ENCODE measurements at regions not wholly inside any gene's neighbourhood (a gene's known extent, or its start where the extent isn't known, plus 50 kb on each side); places are given as distances from the start of the nearest gene placed in this dataset.
"Not testable (repeated sequence)": the region's sequence is repeated elsewhere in the genome, so short reads cannot be mapped to it uniquely, and the experiment has no call there.

DNA sequence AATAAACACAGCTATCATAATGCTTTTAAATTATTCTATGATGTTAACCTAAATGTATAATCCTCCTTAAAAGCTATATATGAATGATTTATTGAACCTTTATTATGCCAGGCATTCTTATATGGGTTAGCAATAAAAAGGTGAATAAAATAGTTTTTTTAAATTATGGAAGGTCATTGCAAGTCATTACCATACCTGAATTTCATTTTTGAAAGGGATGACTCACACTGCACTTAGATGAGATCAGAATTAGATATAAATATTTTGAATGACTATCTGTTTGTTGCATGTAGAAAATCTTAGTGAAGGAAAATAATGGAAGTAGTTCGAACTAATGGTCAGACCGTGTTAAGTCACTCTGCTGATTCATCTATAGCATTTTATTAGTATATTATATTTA lies 822.3 kb downstream of the LUZP2 start:
- no peak for DNase-seq (ENCODE audit: low read depth in 2 of 2)

DNA sequence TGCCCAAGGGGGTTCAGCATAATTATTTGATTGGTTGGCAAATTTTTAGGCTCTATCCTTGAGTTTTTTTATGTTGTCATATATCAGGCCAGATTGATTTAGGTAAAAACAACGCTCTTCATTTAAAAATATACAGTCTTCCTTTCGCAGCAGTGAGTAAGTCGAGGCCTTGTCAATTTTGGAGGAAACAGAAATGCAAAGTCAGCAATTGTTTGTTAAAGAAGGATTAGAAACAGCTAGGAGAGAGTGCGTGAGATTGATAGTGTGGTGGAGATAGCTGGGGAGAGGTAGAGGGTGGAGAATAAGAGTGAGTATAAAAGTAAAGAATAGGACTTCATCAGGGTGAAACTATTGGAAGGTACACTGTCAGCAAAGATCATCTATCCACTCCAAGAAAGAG lies 830.8 kb downstream of the LUZP2 start:
- no peak for DNase-seq (ENCODE audit: low read depth in 2 of 2)

GRCh38 chr11:25339281-25339680 lies 842.4 kb downstream of the LUZP2 start:
- DNase-seq (ENCODE audit: low read depth in 2 of 2), result no peak

- no peak for DNase-seq (ENCODE audit: low read depth in 2 of 2)
Observed at GRCh38 chr11:25349537-25349936, 852.7 kb downstream of the LUZP2 start.

- no peak for DNase-seq (ENCODE audit: low read depth in 2 of 2)
Observed at GRCh38 chr11:25350899-25351803, 854.3 kb downstream of the LUZP2 start.

DNA sequence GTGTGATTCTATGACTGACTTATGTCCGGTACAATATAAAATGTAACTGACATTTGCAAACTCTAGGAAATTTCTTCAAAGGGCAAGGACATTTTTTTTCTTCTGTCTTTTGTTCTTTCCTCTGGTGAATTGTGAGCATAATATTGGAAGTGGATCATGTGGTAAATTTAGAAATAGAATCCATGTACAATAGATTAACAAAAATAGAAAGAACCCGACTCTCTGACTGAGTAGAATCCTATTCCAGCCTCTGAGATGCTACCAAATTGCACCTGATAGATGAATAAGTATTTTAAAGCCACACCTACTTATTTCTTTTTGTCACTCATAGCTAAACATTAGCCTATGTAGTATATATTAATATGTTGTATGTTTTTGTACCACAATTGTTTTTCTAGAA lies 860.3 kb downstream of the LUZP2 start:
- no peak for DNase-seq (ENCODE audit: low read depth in 2 of 2)

- DNase-seq (ENCODE audit: low read depth in 2 of 2), result no peak
Observed at GRCh38 chr11:25377466-25377865, 880.6 kb downstream of the LUZP2 start.

DNA sequence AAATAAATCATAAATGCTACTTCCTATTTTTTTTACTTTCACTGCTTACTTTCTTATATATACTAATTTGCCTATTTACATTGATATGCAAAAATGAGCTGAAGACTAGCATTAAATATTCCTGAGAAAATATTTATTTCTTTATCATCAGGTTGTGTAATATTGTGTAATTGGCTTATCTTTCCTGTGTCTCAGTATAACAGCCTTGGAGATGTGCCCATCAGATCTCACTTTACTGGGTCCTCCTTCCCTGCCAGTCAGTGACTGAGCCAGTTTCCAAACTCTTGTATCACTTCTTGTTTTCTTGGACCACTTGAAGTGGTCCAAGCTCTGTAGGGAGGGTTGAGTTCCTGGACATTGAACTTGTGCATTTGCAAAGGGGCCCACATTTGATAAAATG lies 900.0 kb downstream of the LUZP2 start:
- DNase-seq (ENCODE audit: low read depth in 2 of 2), result no peak

DNA sequence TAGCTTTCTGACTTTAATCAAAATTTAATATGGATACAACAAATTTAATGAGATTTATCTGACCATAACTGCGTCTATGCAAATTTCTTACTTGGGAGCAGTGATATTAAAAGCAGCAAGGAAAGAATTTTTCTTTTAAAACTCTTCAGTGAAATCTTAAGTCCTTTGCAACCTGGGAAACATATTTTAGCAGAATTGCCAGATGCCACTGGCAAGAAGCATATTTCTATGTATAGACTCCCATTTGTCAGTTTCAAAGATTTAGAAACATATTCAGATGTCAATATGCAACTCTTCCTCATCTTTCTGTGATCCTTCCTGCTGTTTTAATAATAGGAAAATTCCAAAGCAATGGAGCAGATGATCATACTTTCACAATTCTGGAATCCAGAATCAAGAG lies 911.3 kb downstream of the LUZP2 start:
- DNase-seq (ENCODE audit: low read depth in 2 of 2), result no peak

GRCh38 chr11:25415793-25416192 lies 916.1 kb upstream of the ANO3 start:
- no peak for DNase-seq (ENCODE audit: low read depth in 2 of 2)

GRCh38 chr11:25423436-25424199 lies 908.3 kb upstream of the ANO3 start:
- no peak for DNase-seq (ENCODE audit: low read depth in 2 of 2)

GRCh38 chr11:25432376-25432775 lies 899.6 kb upstream of the ANO3 start:
- no peak for DNase-seq (ENCODE audit: low read depth in 2 of 2)

GRCh38 chr11:25435197-25435596 lies 896.7 kb upstream of the ANO3 start:
- DNase-seq (ENCODE audit: low read depth in 2 of 2), result no peak

- DNase-seq (ENCODE audit: low read depth in 2 of 2), result no peak
Observed at GRCh38 chr11:25436326-25436725, 895.6 kb upstream of the ANO3 start.

GRCh38 chr11:25441421-25441820 lies 890.5 kb upstream of the ANO3 start:
- no peak for DNase-seq (ENCODE audit: low read depth in 2 of 2)

- no peak for DNase-seq (ENCODE audit: low read depth in 2 of 2)
Observed at GRCh38 chr11:25449091-25449490, 882.8 kb upstream of the ANO3 start.

DNA sequence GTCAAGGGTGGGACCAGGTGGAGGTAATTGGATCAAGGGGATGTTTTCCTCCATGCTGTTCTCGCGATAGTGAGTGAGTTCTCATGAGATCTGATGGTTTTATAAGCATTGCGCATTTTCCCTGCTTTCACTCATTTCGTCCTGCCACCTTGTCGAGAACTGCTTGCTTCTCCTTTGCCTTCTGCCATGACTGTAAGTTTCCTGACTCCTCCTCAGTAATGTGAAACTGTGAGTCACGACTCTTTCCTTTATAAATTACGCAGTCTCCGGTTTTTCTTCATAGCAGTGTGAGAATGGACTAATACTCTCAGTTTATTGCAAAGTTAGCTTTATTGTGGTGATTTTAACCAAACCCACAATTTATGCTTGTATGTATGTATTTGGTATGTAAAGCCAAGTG lies 878.5 kb upstream of the ANO3 start:
- DNase-seq (ENCODE audit: low read depth in 2 of 2), result no peak

DNA sequence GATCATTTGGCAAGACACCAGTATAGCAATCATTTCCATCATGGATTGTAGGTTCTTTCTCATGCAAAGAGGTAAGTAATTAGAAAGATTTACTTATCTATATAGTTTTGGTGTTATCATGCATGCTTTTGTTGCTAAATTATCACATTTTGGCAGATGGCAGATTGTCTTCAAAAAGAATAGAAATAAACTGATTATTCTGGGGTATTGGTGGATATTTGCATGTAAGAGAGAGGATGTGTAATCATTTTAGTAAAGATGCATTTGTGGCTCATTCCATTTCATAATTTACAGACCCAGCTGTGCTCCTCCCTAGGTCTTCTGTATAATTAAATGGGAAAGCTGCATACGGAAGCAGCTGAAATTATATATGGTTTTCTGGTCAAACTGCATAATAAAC lies 875.7 kb upstream of the ANO3 start:
- DNase-seq (ENCODE audit: low read depth in 2 of 2), result no peak

DNA sequence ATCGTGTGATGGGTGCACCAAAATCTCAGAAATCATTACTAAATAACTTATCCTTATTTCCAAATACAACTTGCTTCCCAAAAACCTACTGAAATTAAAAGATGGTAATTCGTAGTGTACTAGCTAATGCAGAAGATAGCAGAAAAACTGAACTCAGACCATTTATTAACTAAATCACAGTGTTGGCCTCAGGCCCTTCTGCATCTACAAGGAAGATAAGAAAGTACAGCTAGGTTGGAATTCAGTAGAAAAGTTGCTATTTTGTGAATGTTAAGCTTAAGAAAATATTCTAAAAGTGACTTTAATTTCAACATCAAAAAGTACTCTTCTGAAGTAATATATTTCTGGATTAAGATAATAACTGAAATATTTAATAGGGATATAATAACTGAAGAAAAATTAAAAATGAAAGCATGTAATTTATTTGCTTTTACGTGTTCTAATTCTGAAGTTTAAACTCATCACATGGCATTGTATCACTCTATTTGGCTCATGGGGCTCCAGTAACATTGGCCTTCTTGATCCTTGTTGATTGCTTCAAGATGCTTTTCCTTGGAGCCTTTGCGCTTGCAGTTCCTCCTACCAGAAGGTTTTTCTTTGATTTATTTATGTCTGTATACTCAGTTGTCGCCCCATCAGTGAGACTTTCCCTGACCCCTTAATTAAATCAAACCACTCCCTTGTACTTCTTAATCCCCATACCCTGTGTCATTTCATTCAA lies 847.9 kb upstream of the ANO3 start:
- no peak for DNase-seq (ENCODE audit: low read depth in 2 of 2)

GRCh38 chr11:25485315-25485714 lies 846.6 kb upstream of the ANO3 start:
- DNase-seq (ENCODE audit: low read depth in 2 of 2), result no peak

DNA sequence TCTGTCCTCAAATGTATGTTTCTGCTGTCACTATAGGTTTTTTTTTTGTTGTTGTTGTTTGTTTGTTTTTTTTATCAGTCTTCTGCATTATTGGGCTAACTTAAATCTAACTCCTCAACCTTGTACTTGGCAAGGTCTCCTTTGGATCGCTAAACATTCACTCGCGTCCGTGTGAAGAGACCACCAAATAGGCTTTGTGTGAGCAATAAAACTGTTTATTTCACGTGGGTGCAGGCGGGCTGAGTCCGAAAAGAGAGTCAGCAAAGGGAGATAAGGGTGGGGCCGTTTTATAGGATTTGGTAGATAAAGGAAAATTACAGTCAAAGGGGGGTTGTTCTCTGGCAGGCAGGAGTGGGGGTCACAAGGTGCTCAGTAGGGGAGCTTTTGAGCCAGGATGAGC lies 845.6 kb upstream of the ANO3 start:
- not testable (repeated sequence) for DNase-seq (ENCODE audit: low read depth in 2 of 2)

GRCh38 chr11:25488176-25488575 lies 843.8 kb upstream of the ANO3 start:
- DNase-seq (ENCODE audit: low read depth in 2 of 2), result not testable (repeated sequence)
